Type B pancreatic cell (in vitro differentiated cells): ENCODE measurements at regions not wholly inside any gene's neighbourhood (a gene's known extent, or its start where the extent isn't known, plus 50 kb on each side); places are given as distances from the start of the nearest gene placed in this dataset.

ENCODE experiments used
- DNase-seq: peaks from one replicate; pipeline ENCODE4 v3.0.0; 2021; ENCODE audit warnings: mixed read lengths; ENCODE audit not compliant: unreplicated experiment; ENCODE audit errors: extremely low spot score
- H3K27ac Mint-ChIP-seq: 2 replicates; pipeline ENCODE4 v1.8.0; 2021; ENCODE audit warnings: mild to moderate bottlenecking, mixed read lengths
- H3K27me3 Mint-ChIP-seq: 2 replicates; pipeline ENCODE4 v1.8.0; 2021; ENCODE audit warnings: mixed read lengths
- H3K36me3 Mint-ChIP-seq: 2 replicates; pipeline ENCODE4 v1.8.0; 2021; ENCODE audit warnings: mixed read lengths
- H3K4me1 Mint-ChIP-seq: one replicate; pipeline ENCODE4 v1.8.0; 2021; ENCODE audit warnings: mixed read lengths; ENCODE audit not compliant: unreplicated experiment
- H3K4me3 Mint-ChIP-seq: 2 replicates; pipeline ENCODE4 v1.8.0; 2021; ENCODE audit warnings: mild to moderate bottlenecking, mixed read lengths
- H3K9me3 Mint-ChIP-seq: 2 replicates; pipeline ENCODE4 v1.8.0; 2021; ENCODE audit warnings: mixed read lengths
- CTCF ChIP-seq: fragments of 200-600 bp; sonication (generic); conservative IDR thresholded peaks from 2 replicates; pipeline ENCODE4 v1.5.0; 2021; ENCODE audit warnings: antibody characterized with exemption, mild to moderate bottlenecking

GRCh38 chr16:55116165-55116920 lies 185.7 kb downstream of the IRX5 start:
- Mint-ChIP-seq H3K27ac (no peak overlapping the region), H3K27me3 (peaks cover 26% of the 10 kb centered on the region), H3K9me3 (no peaks in the 10 kb centered on the region), H3K36me3 (no peaks in the 10 kb centered on the region), H3K4me3 (no peak overlapping the region), H3K4me1 (peaks cover 4% of the 10 kb centered on the region)
- no peak for TF ChIP-seq CTCF
- no peak for DNase-seq

GRCh38 chr16:55118701-55119260 lies 188.1 kb downstream of the IRX5 start:
- Mint-ChIP-seq H3K27ac (no peak overlapping the region), H3K36me3 (no peaks in the 10 kb centered on the region), H3K4me1 (peaks cover 4% of the 10 kb centered on the region), H3K4me3 (no peak overlapping the region), H3K9me3 (peaks cover 9% of the 10 kb centered on the region), H3K27me3 (peaks cover 29% of the 10 kb centered on the region)
- DNase-seq: no peak
- TF ChIP-seq CTCF: no peak

- no peak overlapping the region for H3K27ac Mint-ChIP-seq
- peaks cover 8% of the 10 kb centered on the region for H3K4me1 Mint-ChIP-seq
- H3K27me3 Mint-ChIP-seq: peaks cover 30% of the 10 kb centered on the region
- H3K9me3 Mint-ChIP-seq: peaks cover 9% of the 10 kb centered on the region
- DNase-seq: no peak
- TF ChIP-seq CTCF: peak; percentile 41
- H3K36me3 Mint-ChIP-seq: no peaks in the 10 kb centered on the region
- no peak overlapping the region for H3K4me3 Mint-ChIP-seq
These were observed 189.7 kb downstream of the IRX5 start for GRCh38 chr16:55120408-55120807.

- no peak for DNase-seq
- no peak overlapping the region for H3K4me3 Mint-ChIP-seq
- H3K27me3 Mint-ChIP-seq: peaks cover 32% of the 10 kb centered on the region
- peaks cover 9% of the 10 kb centered on the region for H3K9me3 Mint-ChIP-seq
- no peak overlapping the region for H3K27ac Mint-ChIP-seq
- peaks cover 8% of the 10 kb centered on the region for H3K4me1 Mint-ChIP-seq
- no peak for TF ChIP-seq CTCF
- no peaks in the 10 kb centered on the region for H3K36me3 Mint-ChIP-seq
These were observed 190.2 kb downstream of the IRX5 start for GRCh38 chr16:55120826-55121225.

- Mint-ChIP-seq H3K4me3 (no peak overlapping the region), H3K4me1 (peaks cover 8% of the 10 kb centered on the region), H3K27me3 (peaks cover 49% of the 10 kb centered on the region), H3K27ac (no peak overlapping the region), H3K9me3 (peaks cover 9% of the 10 kb centered on the region), H3K36me3 (no peaks in the 10 kb centered on the region)
- no peak for DNase-seq
- no peak for TF ChIP-seq CTCF
These were observed 193.0 kb downstream of the IRX5 start for GRCh38 chr16:55123652-55124051.
